ENCODE measurements at regions not wholly inside any gene's neighbourhood (a gene's known extent, or its start where the extent isn't known, plus 50 kb on each side); places are given as distances from the start of the nearest gene placed in this dataset.

GRCh38 chr1:194281376-194281775 is 1095.0 kb upstream of the B3GALT2 start:
- no peaks in the 10 kb centered on the region for H3K36me3 ChIP-seq (ENCODE audit: insufficient read depth, low read length)
- no peaks in the 10 kb centered on the region for H3K27me3 ChIP-seq (ENCODE audit: control insufficient read depth in 1 of 2, insufficient read depth in 2 of 2, low read length in 2 of 2)
- peaks cover 7% of the 10 kb centered on the region for H3K4me1 ChIP-seq (ENCODE audit: insufficient read depth, low read length)
- no peaks in the 10 kb centered on the region for H3K9me3 ChIP-seq (ENCODE audit: low read length)
- no peak overlapping the region for H3K4me3 ChIP-seq (ENCODE audit: low read depth in 1 of 2, low read length in 2 of 2)
- H3K9ac ChIP-seq (ENCODE audit: low read length): no peak overlapping the region
- no peak overlapping the region for H3K27ac ChIP-seq (ENCODE audit: low read depth, low read length)

DNA sequence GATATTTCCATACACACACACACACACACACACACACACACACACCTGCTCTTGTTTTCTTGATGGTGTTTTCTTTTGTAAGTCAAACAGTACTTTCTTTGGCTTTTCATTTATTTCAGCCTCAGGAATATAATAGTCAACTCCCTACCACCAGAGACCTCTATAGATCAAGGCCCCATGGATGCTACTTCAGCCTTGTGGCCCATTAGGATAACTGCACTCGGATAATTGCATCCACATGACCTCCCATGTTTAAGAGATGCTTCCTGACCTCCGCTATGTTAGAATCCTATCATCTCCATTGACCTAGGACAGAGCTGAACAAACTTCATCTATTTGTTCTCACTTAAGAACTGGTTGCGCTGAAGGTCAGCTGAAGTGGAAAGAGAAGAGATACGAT is 1094.0 kb upstream of the B3GALT2 start:
- no peaks in the 10 kb centered on the region for H3K27me3 ChIP-seq (ENCODE audit: control insufficient read depth in 1 of 2, insufficient read depth in 2 of 2, low read length in 2 of 2)
- H3K27ac ChIP-seq (ENCODE audit: low read depth, low read length): no peak overlapping the region
- no peaks in the 10 kb centered on the region for H3K36me3 ChIP-seq (ENCODE audit: insufficient read depth, low read length)
- H3K9ac ChIP-seq (ENCODE audit: low read length): no peak overlapping the region
- peaks cover 7% of the 10 kb centered on the region for H3K4me1 ChIP-seq (ENCODE audit: insufficient read depth, low read length)
- H3K4me3 ChIP-seq (ENCODE audit: low read depth in 1 of 2, low read length in 2 of 2): no peak overlapping the region
- no peaks in the 10 kb centered on the region for H3K9me3 ChIP-seq (ENCODE audit: low read length)

DNA sequence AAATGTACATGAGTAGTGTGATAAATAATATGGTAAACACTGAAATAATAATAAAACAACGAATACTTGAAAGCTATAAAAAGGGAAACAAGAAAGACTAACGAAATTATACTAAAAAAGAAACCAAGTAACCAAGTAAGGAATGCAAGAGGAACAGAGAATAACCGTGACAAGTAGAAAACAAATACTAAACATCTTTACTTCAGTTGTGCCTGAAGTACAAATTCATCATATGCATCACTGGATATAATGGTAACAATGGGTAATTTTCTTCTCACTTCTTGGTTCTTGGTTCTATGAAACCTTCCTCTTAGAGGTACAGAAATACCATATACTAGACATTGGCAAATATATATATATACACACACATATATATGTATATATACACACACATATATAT is 1093.6 kb upstream of the B3GALT2 start:
- Histone ChIP-seq H3K36me3 (ENCODE audit: insufficient read depth, low read length) (no peaks in the 10 kb centered on the region), H3K9ac (ENCODE audit: low read length) (no peak overlapping the region), H3K4me1 (ENCODE audit: insufficient read depth, low read length) (peaks cover 7% of the 10 kb centered on the region)

GRCh38 chr1:194277927-194278326 is 1091.5 kb upstream of the B3GALT2 start:
- no peak overlapping the region for H3K9ac ChIP-seq (ENCODE audit: low read length)
- no peaks in the 10 kb centered on the region for H3K36me3 ChIP-seq (ENCODE audit: insufficient read depth, low read length)
- no peak overlapping the region for H3K4me3 ChIP-seq (ENCODE audit: low read depth in 1 of 2, low read length in 2 of 2)
- peaks cover 7% of the 10 kb centered on the region for H3K4me1 ChIP-seq (ENCODE audit: insufficient read depth, low read length)
- H3K9me3 ChIP-seq (ENCODE audit: low read length): no peaks in the 10 kb centered on the region
- no peak overlapping the region for H3K27ac ChIP-seq (ENCODE audit: low read depth, low read length)
- no peaks in the 10 kb centered on the region for H3K27me3 ChIP-seq (ENCODE audit: control insufficient read depth in 1 of 2, insufficient read depth in 2 of 2, low read length in 2 of 2)

More for the DNA sequence above, 1093.6 kb upstream of the B3GALT2 start:
- no peaks in the 10 kb centered on the region for H3K9me3 ChIP-seq (ENCODE audit: low read length)
- H3K27me3 ChIP-seq (ENCODE audit: control insufficient read depth in 1 of 2, insufficient read depth in 2 of 2, low read length in 2 of 2): no peaks in the 10 kb centered on the region
- H3K27ac ChIP-seq (ENCODE audit: low read depth, low read length): no peak overlapping the region
- H3K4me3 ChIP-seq (ENCODE audit: low read depth in 1 of 2, low read length in 2 of 2): no peak overlapping the region

GRCh38 chr1:194273660-194274059 is 1087.2 kb upstream of the B3GALT2 start:
- H3K27ac ChIP-seq (ENCODE audit: low read depth, low read length): no peak overlapping the region
- no peak overlapping the region for H3K4me3 ChIP-seq (ENCODE audit: low read depth in 1 of 2, low read length in 2 of 2)
- H3K36me3 ChIP-seq (ENCODE audit: insufficient read depth, low read length): no peaks in the 10 kb centered on the region
- no peaks in the 10 kb centered on the region for H3K9me3 ChIP-seq (ENCODE audit: low read length)
- H3K27me3 ChIP-seq (ENCODE audit: control insufficient read depth in 1 of 2, insufficient read depth in 2 of 2, low read length in 2 of 2): no peaks in the 10 kb centered on the region
- no peaks in the 10 kb centered on the region for H3K4me1 ChIP-seq (ENCODE audit: insufficient read depth, low read length)
- no peak overlapping the region for H3K9ac ChIP-seq (ENCODE audit: low read length)

- no peaks in the 10 kb centered on the region for H3K27me3 ChIP-seq (ENCODE audit: control insufficient read depth in 1 of 2, insufficient read depth in 2 of 2, low read length in 2 of 2)
- H3K9ac ChIP-seq (ENCODE audit: low read length): no peak overlapping the region
- H3K9me3 ChIP-seq (ENCODE audit: low read length): no peaks in the 10 kb centered on the region
- H3K4me1 ChIP-seq (ENCODE audit: insufficient read depth, low read length): no peaks in the 10 kb centered on the region
- H3K4me3 ChIP-seq (ENCODE audit: low read depth in 1 of 2, low read length in 2 of 2): no peak overlapping the region
- no peak overlapping the region for H3K27ac ChIP-seq (ENCODE audit: low read depth, low read length)
- no peaks in the 10 kb centered on the region for H3K36me3 ChIP-seq (ENCODE audit: insufficient read depth, low read length)
These were observed 1082.4 kb upstream of the B3GALT2 start for GRCh38 chr1:194268839-194269238.

DNA sequence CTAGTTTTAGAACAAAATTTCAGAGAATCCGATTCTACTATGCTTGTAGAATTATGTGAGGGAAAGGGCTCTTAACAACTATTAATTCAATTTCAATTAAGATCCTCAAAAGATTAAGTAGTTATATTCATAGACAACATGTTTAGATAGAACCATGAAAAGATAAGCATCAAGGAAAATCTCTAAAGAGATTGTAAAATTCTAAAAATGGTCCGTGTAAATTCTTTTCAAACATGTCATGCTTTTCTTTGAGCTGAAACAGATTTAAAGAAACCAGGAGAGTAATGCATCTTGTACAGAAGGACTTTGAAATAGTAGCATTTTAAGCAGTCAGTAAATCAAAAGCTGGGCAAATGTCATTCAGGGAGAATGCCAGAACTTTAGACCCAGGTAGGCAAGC is 1080.6 kb upstream of the B3GALT2 start:
- H3K9me3 ChIP-seq (ENCODE audit: low read length): no peaks in the 10 kb centered on the region

DNA sequence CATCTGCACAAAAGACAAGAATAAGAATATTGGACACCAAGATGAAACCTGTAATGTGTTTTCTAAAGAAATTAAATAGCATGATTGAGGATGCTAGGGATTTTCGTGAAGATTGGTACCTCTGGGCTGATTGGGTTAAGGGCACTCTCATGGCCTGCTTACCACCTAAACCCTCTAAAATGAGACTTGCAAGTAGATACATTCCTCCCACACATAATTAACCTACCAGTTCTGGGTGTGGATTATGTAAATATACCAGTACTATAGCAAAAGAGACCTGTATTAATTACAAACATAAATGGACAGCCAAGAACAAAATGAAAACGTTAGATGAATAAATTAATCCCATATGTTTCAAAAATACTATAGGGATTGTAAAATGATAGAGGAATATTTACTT is 1069.6 kb upstream of the B3GALT2 start:
- Histone ChIP-seq H3K4me1 (ENCODE audit: insufficient read depth, low read length) (no peaks in the 10 kb centered on the region), H3K9me3 (ENCODE audit: low read length) (no peaks in the 10 kb centered on the region), H3K27ac (ENCODE audit: low read depth, low read length) (no peak overlapping the region), H3K27me3 (ENCODE audit: control insufficient read depth in 1 of 2, insufficient read depth in 2 of 2, low read length in 2 of 2) (no peaks in the 10 kb centered on the region), H3K9ac (ENCODE audit: low read length) (no peak overlapping the region), H3K4me3 (ENCODE audit: low read depth in 1 of 2, low read length in 2 of 2) (no peak overlapping the region), H3K36me3 (ENCODE audit: insufficient read depth, low read length) (no peaks in the 10 kb centered on the region)

More for the DNA sequence above, 1080.6 kb upstream of the B3GALT2 start:
- Histone ChIP-seq H3K9ac (ENCODE audit: low read length) (no peak overlapping the region), H3K4me3 (ENCODE audit: low read depth in 1 of 2, low read length in 2 of 2) (no peak overlapping the region), H3K27ac (ENCODE audit: low read depth, low read length) (no peak overlapping the region), H3K36me3 (ENCODE audit: insufficient read depth, low read length) (no peaks in the 10 kb centered on the region), H3K27me3 (ENCODE audit: control insufficient read depth in 1 of 2, insufficient read depth in 2 of 2, low read length in 2 of 2) (no peaks in the 10 kb centered on the region), H3K4me1 (ENCODE audit: insufficient read depth, low read length) (no peaks in the 10 kb centered on the region)

DNA sequence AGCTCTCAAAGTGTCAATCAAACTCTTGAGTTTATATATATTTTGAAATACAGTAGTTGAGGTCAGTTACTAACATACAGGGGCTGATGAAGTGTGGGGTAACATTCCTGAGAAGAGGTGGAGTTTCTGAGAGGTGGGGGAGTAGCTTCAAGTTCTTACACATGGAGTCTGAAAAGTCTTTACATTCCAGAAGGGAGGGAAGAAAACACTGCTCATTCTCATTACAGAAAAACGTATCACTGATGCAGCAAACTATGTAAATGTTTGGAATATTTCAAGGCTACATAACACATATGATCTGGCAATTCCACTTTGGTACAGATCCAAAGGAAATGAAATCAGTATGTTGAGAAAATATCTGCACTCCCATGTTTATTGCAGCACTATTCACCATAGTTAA is 1065.8 kb upstream of the B3GALT2 start:
- Histone ChIP-seq H3K9ac (ENCODE audit: low read length) (no peak overlapping the region), H3K36me3 (ENCODE audit: insufficient read depth, low read length) (no peaks in the 10 kb centered on the region), H3K27ac (ENCODE audit: low read depth, low read length) (no peak overlapping the region), H3K4me1 (ENCODE audit: insufficient read depth, low read length) (no peaks in the 10 kb centered on the region), H3K27me3 (ENCODE audit: control insufficient read depth in 1 of 2, insufficient read depth in 2 of 2, low read length in 2 of 2) (no peaks in the 10 kb centered on the region), H3K4me3 (ENCODE audit: low read depth in 1 of 2, low read length in 2 of 2) (no peak overlapping the region), H3K9me3 (ENCODE audit: low read length) (no peaks in the 10 kb centered on the region)

DNA sequence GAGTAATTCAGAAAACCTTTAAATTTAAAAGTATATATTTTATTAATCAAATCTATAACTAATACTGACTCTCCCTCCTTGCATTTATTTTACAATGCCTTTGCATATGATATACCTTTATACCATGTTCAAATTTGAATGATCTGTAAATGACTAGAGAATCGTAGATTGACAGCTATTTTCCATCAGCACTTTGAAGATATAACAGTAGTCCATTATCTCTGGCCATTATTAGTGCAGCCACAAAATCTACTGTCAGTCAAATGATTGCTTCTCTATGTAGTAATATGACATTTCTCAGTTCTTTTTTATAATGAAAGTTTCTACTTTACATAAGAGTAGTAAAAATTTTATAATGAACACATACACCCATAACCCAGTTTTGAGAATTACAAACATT is 1054.8 kb upstream of the B3GALT2 start:
- Histone ChIP-seq H3K27me3 (ENCODE audit: control insufficient read depth in 1 of 2, insufficient read depth in 2 of 2, low read length in 2 of 2) (no peaks in the 10 kb centered on the region), H3K4me3 (ENCODE audit: low read depth in 1 of 2, low read length in 2 of 2) (no peak overlapping the region), H3K36me3 (ENCODE audit: insufficient read depth, low read length) (no peaks in the 10 kb centered on the region), H3K27ac (ENCODE audit: low read depth, low read length) (no peak overlapping the region), H3K4me1 (ENCODE audit: insufficient read depth, low read length) (no peaks in the 10 kb centered on the region), H3K9ac (ENCODE audit: low read length) (no peak overlapping the region), H3K9me3 (ENCODE audit: low read length) (no peaks in the 10 kb centered on the region)

GRCh38 chr1:194233069-194233468 is 1046.7 kb upstream of the B3GALT2 start:
- no peak overlapping the region for H3K9ac ChIP-seq (ENCODE audit: low read length)
- H3K36me3 ChIP-seq (ENCODE audit: insufficient read depth, low read length): no peaks in the 10 kb centered on the region
- no peaks in the 10 kb centered on the region for H3K27me3 ChIP-seq (ENCODE audit: control insufficient read depth in 1 of 2, insufficient read depth in 2 of 2, low read length in 2 of 2)
- H3K4me1 ChIP-seq (ENCODE audit: insufficient read depth, low read length): no peaks in the 10 kb centered on the region
- H3K27ac ChIP-seq (ENCODE audit: low read depth, low read length): no peak overlapping the region
- no peak overlapping the region for H3K4me3 ChIP-seq (ENCODE audit: low read depth in 1 of 2, low read length in 2 of 2)
- H3K9me3 ChIP-seq (ENCODE audit: low read length): no peaks in the 10 kb centered on the region

GRCh38 chr1:194230351-194231144 is 1044.1 kb upstream of the B3GALT2 start:
- Histone ChIP-seq H3K27ac (ENCODE audit: low read depth, low read length) (no peak overlapping the region), H3K9ac (ENCODE audit: low read length) (no peak overlapping the region), H3K27me3 (ENCODE audit: control insufficient read depth in 1 of 2, insufficient read depth in 2 of 2, low read length in 2 of 2) (no peaks in the 10 kb centered on the region), H3K36me3 (ENCODE audit: insufficient read depth, low read length) (no peaks in the 10 kb centered on the region), H3K4me3 (ENCODE audit: low read depth in 1 of 2, low read length in 2 of 2) (no peak overlapping the region), H3K4me1 (ENCODE audit: insufficient read depth, low read length) (no peaks in the 10 kb centered on the region), H3K9me3 (ENCODE audit: low read length) (no peaks in the 10 kb centered on the region)

Data from muscle layer of colon (tissue), 2 donors.